ENCODE measurements at regions not wholly inside any gene's neighbourhood (a gene's known extent, or its start where the extent isn't known, plus 50 kb on each side); places are given as distances from the start of the nearest gene placed in this dataset.

- TF ChIP-seq CTCF (IDR thresholded peaks at IDR 0.05): peak; percentile 77 to 93 (median 83)
- no peak for TF ChIP-seq POLR2A (IDR thresholded peaks at IDR 0.05)
Measured at GRCh38 chr5:79857714-79858409, 133.2 kb downstream of the MTX3 start.
